ENCODE measurements at regions not wholly inside any gene's neighbourhood (a gene's known extent, or its start where the extent isn't known, plus 50 kb on each side); places are given as distances from the start of the nearest gene placed in this dataset.
"Not testable (repeated sequence)": the region's sequence is repeated elsewhere in the genome, so short reads cannot be mapped to it uniquely, and the experiment has no call there.

DNA sequence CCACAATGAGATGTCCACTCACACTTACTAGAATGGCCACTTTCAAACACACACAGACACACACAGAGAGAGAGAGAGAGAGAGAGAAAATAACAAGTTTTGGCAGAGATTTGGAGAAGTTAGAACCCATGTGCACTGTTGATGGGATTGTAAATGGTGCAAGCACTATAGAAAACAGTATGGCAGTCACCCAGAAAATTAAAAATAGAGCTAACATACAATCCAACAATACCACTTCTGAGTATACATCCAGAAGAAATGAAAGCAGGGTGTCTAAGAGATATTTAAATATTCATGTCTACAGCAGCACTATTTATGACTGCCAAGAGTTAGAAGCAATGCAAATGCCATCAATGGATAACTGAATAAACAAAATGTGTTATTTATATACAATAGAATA lies 359.9 kb upstream of the COX7C start:
- no peaks in the 10 kb centered on the region for H3K36me3 Mint-ChIP-seq (ENCODE audit: insufficient read depth)
- H3K4me3 Mint-ChIP-seq (ENCODE audit: low read depth): no peak overlapping the region
- no peaks in the 10 kb centered on the region for H3K27me3 Mint-ChIP-seq

DNA sequence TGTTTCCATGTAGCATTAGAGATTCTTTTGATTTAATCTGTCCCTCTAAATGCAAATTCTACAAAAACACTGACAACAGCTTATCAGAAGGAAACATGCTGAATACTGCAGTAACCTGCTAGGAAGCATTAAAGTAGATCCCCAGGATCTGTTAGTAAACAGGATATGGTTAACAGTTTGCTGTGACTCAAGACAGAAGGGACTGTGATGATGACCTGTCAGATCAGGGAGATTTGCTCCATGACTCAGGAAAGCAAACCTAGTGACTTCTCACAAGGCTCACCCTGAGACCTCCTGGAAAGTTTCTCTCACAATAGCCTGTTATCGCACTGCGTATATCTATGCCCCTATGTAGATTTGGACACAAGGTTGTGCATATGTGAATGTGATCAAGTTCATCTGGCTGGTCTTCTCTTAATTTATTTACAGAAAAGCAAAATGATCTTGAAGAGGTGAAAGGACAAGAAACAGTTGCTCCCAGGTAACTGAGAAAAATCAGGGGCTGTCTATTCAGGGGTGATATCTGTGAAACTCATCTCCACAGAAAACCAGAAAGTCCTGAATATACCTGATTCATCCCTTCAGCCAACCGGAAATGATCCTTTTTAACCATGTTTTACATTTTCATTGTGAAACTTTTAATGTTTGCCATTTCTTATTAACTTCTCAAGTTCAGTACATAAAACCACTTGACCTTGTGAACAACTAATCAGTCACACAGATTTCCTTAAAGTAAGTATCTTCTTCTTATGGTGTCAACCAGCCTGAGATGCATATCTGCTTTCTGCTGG lies 333.1 kb upstream of the COX7C start:
- not testable (repeated sequence) for H3K4me3 Mint-ChIP-seq (ENCODE audit: low read depth); H3K4me1 Mint-ChIP-seq (ENCODE audit: low read depth); H3K36me3 Mint-ChIP-seq (ENCODE audit: insufficient read depth); DNase-seq (ENCODE audit: low spot score, unreplicated experiment); H3K27ac Mint-ChIP-seq; H3K27me3 Mint-ChIP-seq; H3K9me3 Mint-ChIP-seq (ENCODE audit: low read depth)

More for the DNA sequence above, 359.9 kb upstream of the COX7C start:
- peaks cover 3% of the 10 kb centered on the region for H3K9me3 Mint-ChIP-seq (ENCODE audit: low read depth)
- DNase-seq (ENCODE audit: low spot score, unreplicated experiment): no peak
- H3K4me1 Mint-ChIP-seq (ENCODE audit: low read depth): no peaks in the 10 kb centered on the region
- no peak overlapping the region for H3K27ac Mint-ChIP-seq
- no peak for TF ChIP-seq CTCF (IDR thresholded peaks at IDR 0.05; ENCODE audit: unreplicated experiment)

DNA sequence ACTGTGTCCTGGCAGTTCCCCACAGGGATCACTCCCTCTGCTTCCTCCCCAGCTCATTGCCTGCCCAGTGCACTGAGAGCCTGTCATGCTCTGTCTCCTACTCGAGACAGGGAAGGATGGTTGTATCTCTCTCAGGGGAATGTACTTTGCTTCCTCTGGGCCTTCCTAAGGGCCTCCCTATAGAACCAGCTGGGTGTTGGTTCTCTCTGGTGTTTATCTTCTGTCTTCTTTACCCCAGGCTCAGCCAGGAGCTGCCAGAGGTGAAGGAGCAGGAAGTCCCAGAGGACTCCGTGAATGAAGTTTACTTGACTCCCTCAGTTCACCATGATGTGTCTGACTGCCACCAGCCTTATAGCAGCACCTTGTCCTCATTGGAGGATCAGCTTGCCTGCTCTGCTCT lies 330.3 kb upstream of the COX7C start:
- H3K36me3 Mint-ChIP-seq (ENCODE audit: insufficient read depth); H3K9me3 Mint-ChIP-seq (ENCODE audit: low read depth); DNase-seq (ENCODE audit: low spot score, unreplicated experiment); H3K4me1 Mint-ChIP-seq (ENCODE audit: low read depth); H3K4me3 Mint-ChIP-seq (ENCODE audit: low read depth); H3K27ac Mint-ChIP-seq; H3K27me3 Mint-ChIP-seq: not testable (repeated sequence)

GRCh38 chr5:86289786-86290185 lies 328.0 kb upstream of the COX7C start:
- not testable (repeated sequence) for H3K4me3 Mint-ChIP-seq (ENCODE audit: low read depth); H3K27me3 Mint-ChIP-seq; H3K27ac Mint-ChIP-seq; DNase-seq (ENCODE audit: low spot score, unreplicated experiment); H3K4me1 Mint-ChIP-seq (ENCODE audit: low read depth); H3K36me3 Mint-ChIP-seq (ENCODE audit: insufficient read depth); H3K9me3 Mint-ChIP-seq (ENCODE audit: low read depth)

- not testable (repeated sequence) for DNase-seq (ENCODE audit: low spot score, unreplicated experiment); H3K9me3 Mint-ChIP-seq (ENCODE audit: low read depth); H3K27ac Mint-ChIP-seq; H3K27me3 Mint-ChIP-seq; H3K4me3 Mint-ChIP-seq (ENCODE audit: low read depth); H3K4me1 Mint-ChIP-seq (ENCODE audit: low read depth); H3K36me3 Mint-ChIP-seq (ENCODE audit: insufficient read depth)
Measured at GRCh38 chr5:86292811-86293210, 324.9 kb upstream of the COX7C start.

- H3K9me3 Mint-ChIP-seq (ENCODE audit: low read depth); H3K27ac Mint-ChIP-seq: not testable (repeated sequence)
Measured at GRCh38 chr5:86302643-86303042, 315.1 kb upstream of the COX7C start.

DNA sequence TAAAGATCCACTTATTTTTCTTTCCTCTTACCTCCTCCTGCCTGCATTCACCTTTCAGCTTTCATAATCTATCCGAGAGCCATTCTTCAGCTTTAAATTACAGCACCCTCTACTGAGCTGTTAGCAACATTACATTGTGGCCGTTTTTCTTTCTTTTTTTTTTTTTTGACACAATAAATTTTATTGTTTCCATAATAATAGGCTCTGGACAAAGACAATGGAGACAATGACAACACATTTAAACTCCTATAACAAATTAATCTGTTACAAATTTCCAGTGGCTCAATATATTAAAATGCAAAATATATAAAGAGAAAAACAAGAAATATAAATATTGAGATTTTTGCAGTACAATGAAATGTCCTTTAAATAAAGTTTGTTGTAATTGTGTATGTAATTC lies 312.7 kb upstream of the COX7C start:
- not testable (repeated sequence) for H3K36me3 Mint-ChIP-seq (ENCODE audit: insufficient read depth); H3K9me3 Mint-ChIP-seq (ENCODE audit: low read depth); H3K27me3 Mint-ChIP-seq; DNase-seq (ENCODE audit: low spot score, unreplicated experiment); H3K4me1 Mint-ChIP-seq (ENCODE audit: low read depth); H3K27ac Mint-ChIP-seq; H3K4me3 Mint-ChIP-seq (ENCODE audit: low read depth)
- TF ChIP-seq CTCF (IDR thresholded peaks at IDR 0.05; ENCODE audit: unreplicated experiment): peak; percentile 67

More at GRCh38 chr5:86302643-86303042, 315.1 kb upstream of the COX7C start:
- not testable (repeated sequence) for H3K27me3 Mint-ChIP-seq; H3K4me1 Mint-ChIP-seq (ENCODE audit: low read depth); DNase-seq (ENCODE audit: low spot score, unreplicated experiment); H3K4me3 Mint-ChIP-seq (ENCODE audit: low read depth); H3K36me3 Mint-ChIP-seq (ENCODE audit: insufficient read depth)

DNA sequence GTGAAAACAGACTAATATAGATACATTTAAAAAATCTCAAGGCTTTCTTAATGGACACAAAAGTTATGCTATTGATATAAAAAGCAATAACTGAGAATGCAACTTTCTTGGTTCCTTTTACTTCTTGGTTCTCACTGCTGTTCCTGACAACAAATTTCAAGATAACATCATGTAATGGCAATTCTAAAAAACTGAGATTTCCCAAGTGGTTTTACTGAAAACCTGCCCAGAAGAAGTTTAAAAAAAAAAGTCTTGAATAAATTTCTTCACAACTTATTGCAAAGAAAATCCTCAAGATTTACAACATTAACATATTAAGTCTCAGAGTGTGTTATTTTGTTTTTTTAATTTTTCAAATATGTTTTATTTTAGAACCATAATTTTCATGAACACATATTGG lies 302.8 kb upstream of the COX7C start:
- H3K27ac Mint-ChIP-seq: no peak overlapping the region
- H3K9me3 Mint-ChIP-seq (ENCODE audit: low read depth): no peaks in the 10 kb centered on the region
- no peak for TF ChIP-seq CTCF (IDR thresholded peaks at IDR 0.05; ENCODE audit: unreplicated experiment)
- no peak overlapping the region for H3K4me3 Mint-ChIP-seq (ENCODE audit: low read depth)
- DNase-seq (ENCODE audit: low spot score, unreplicated experiment): no peak
- H3K36me3 Mint-ChIP-seq (ENCODE audit: insufficient read depth): no peaks in the 10 kb centered on the region
- H3K27me3 Mint-ChIP-seq: no peaks in the 10 kb centered on the region
- H3K4me1 Mint-ChIP-seq (ENCODE audit: low read depth): no peaks in the 10 kb centered on the region

Measured in progenitor cell of endocrine pancreas (in vitro differentiated cells).